ENCODE measurements at regions not wholly inside any gene's neighbourhood (a gene's known extent, or its start where the extent isn't known, plus 50 kb on each side); places are given as distances from the start of the nearest gene placed in this dataset.

DNA sequence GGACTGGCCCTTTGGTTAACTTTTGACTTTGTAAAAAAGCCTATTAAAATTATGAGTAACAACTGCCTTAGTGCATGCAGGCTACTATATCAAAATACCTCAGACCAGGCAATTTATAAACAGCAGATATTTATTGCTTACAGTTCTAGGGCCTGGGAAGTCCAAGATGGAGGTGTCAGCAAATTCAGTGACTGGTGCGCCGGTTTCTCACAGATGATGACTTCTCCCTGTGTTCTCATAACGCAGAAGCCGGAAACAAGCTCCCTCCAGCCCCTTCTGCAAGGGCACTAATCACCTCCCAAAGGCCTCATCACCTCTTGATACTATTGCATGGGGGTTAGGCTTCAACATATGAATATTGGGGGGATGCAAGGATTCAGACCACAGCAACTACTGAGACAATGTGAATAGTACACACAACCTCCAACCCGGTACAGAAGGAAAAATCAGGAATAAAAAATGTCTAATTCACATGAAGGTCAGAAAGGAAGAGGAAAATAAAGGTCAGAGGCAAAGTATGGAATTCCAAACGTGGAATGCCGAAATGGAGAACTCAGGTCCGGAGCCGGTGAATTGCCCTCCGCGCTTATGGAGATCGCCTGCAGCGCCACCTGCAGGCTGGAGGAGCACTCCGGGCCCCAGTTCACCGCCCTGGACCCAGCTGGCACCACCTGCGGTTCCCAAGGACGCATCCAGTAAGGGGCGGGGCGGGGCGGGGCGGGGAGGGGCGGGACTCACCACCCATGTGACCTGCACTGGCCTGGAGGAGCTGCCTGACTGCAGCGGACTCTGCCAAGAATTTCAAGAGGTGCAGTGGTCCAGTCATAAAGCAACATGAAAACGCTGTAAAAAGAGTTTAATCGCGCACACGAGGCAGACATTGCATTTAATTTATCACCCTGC is 203.4 kb downstream of the KIF26A start:
- DNase-seq (ENCODE audit: low read depth) = no peak

DNA sequence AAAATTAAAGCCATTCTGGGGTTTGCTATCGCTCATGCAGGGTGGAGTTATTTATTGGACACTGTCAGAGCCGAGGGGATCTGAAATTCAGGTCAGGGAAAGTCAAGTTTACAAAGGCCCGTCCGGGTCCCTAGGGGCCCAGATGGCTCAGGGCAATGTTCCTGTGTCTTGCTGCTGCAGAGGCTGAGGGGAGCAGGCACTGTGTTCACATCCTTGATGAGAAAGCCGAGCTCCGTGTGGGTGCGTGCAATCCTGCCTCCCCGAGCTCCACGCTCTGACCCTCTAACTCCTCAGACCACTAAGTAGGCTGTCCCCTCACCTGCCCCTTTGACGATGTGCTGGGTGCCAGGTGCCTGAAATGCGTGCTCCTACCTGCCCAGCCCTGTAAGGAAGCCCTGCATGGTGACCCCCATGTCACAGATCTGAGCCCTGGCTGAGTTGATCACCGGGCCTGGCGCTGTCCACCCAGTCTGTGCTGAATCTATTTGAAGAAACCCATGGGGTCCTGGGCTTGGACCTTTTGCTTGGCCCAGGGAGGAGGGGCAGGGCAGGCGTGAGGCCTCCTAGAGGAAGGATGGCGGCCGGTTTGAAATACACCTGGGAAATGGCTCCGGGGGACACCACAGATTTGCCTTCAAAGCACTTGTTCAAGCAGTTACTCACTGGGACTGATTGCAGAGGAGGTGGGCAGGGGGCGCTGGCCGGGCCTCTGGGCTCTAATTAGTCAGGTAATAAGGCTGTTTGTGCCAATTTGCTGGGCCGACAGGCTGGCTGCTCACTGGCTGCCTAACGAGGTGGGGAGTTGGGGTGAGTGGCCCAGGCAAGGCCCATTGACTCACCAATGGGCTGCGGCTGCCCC is 204.3 kb downstream of the KIF26A start:
- no peak for DNase-seq (ENCODE audit: low read depth)

DNA sequence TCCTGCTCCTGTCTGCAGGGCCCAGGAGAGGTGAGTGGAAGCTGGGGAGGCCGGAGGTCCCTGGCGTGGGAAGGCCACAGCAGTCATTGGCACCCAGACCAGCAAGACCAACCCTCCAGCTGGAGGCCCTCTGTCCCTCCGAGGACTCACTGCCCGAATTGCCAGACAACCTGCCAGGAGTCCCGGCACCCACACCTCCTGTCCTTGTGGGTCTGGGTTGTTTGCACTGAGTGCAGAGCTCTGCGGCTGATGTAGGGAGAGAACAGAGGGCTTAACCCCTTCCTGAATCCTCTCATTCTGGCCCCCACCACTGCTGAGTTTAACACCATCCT is 204.9 kb downstream of the KIF26A start:
- DNase-seq (ENCODE audit: low read depth) = no peak

DNA sequence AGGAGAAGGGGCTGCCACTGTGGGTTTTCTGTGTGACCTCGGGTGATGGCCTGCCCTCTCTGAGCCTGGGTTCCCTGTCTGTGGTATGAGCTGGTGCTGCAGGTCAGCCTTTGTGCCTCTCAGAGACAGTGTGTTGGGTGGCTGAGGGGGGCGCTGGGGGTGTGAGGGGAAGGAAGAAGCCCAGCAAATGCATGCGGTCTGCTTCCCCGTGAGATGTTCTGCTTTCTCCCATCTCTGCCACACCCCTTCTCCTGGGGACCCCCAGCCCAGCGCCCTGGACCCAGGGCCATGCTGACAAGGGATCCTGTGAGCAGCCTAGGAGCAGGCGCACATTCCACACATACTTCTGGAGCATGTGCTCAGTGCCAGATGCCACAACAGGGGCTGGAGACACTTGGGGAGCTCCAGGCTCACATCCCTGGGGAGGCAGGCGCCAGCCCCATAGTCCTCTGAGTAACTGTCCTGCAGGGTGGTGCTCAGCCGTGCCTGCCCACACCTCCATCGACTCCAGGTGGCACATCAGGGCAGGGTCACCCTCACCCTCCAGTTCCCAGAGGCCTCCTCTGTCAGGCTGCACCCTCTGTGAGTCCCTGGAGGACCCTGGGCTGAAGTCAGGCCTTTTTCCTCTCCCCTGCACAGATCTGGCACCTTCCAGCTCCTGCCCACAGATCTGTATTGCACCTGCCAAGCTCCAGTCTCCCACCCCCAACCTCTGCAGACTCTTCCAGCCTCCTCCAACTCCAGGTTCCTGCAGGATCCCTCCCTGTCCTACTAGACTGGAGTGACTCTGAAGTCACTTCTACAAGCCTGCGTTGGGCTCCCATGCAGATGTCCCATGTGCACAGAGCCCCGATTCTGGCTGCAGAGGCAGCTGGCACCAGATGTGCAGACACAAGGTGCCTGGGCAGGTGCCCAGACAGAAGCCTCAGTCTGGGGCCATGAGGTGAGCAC is 205.6 kb downstream of the KIF26A start:
- DNase-seq (ENCODE audit: low read depth) = no peak

DNA sequence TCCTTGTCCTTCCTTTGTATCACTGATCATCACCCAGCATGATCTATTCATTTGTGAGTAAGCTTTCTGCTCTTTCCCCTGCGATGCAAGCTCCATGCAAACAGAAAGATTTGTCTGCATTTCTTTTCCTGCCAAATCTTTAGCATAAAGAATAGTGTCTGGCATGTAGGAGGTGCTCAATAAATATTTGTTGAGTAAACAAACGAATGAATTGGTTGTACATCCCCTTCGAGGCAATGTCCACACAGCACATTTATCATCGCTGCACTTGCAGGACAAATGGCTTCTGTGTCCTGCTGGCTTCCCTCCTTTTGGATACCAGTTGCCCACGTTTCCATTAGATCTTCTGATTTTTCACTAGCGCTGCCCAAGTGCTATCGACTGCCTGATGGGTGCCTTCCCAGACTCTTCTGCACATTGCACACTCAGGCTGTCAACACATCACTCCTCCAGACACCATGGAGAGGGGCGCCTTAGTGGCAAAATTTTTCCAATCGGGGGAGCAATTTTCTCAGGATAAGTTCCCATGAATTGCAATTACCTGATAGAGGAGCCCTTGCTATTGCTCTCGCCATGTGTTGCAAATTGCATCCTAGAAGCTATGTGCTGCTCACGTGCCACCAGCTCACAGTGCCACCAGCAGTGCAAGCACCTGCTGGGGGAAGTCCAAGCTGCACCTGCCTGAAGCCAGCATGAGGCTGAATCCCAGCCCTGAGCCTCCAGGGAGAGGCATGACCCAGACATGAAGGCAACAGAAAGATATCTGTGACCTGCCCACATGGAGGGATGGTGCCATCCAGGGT is 206.6 kb downstream of the KIF26A start:
- DNase-seq (ENCODE audit: low read depth) = no peak

DNA sequence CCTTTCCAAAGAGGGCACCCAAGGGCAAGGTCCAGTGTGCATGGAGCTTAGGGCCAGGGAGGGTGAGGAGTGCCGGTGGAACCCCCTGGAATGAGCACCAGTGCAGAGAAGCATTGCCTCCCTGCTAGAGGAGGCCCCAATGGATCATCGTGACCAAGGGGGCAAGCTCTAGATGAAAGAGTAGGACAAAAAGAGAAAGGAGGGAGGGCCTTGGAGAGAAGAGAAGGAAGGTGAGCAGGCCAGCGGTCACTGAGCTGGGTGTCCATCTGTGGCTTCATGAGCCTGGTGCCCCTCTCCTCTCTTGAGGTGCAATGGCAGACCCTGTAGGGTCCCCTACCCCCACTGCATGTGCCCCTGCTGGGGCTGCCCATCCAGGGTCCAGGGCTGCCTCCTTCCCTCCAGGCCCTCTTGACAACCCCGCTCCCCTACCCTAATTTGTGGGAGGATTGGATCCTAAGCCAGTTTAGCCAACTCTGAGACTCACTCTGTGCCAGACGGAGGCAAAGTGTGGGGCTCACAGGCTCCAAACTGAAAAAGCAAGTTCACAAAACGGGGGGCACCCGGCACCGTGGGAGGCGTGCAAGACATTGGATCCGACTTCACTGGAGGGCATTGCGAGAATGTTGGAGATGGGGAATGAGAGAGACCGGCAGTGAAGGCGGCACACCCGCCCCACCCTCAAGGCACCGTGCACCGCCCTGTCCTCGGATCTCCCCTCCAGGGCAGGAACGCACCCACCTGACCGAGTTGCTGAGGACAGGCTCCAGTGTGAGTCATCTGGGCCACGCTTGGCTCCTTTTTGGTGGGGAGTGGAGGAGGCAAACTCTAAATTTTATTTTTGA is 207.5 kb downstream of the KIF26A start:
- DNase-seq (ENCODE audit: low read depth) = no peak

DNA sequence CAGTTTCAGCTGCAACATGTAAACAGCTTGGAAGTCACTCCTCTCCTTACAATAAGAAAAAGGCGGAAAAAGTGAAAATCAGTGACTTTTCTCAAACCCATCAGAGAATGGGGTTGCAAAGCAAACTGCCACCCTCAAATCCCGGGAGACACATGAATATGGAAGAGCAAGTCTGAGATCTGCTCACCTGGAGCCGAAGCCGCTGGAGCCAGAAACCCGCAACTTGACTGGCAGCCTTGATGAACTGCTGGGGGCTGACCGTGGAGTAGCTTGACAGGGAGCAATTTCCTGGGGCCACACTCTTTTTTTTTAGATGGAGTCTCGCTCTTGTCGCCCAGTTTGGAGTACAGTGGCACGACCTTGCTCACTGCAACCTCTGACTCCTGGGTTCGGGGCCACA is 208.2 kb downstream of the KIF26A start:
- DNase-seq (ENCODE audit: low read depth) = no peak

DNA sequence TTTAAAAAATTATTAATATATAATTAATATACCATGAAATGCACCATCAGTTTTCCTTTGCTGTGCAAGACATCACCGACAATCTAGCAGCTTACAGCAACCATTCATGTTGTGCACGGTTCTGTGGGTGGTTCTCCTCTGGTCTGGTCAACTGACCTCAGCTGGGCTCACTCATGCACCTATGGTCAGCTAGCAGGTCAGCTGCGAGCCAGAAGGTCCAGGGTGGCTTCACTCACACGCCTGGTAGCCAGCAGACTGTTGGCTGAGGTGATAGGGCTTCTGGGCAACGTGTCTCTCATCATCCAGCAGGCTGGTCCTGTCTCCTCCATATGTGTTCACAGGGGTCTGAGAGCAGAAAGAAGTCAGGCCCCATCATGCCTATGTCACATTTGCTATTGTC is 210.4 kb downstream of the KIF26A start:
- DNase-seq (ENCODE audit: low read depth) = no peak

DNA sequence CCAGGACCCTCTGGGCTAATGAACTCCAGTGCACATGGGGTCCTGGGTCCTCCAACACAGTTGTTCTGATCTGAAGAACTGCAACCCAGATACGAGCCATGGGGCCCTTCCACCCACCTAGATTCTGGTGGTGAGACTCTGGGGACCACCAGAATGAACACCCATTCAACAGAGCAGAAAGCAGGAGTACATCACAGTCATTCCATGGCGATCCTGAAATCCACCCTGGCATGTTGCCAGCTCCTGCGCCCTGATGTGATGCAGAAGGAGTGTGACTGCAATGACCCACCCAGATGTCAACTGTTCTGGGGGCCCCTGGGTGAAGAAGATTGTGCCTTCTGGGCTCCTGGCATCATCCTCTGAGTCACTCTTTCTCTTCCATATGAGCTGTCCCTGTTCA is 211.6 kb downstream of the KIF26A start:
- DNase-seq (ENCODE audit: low read depth) = no peak

DNA sequence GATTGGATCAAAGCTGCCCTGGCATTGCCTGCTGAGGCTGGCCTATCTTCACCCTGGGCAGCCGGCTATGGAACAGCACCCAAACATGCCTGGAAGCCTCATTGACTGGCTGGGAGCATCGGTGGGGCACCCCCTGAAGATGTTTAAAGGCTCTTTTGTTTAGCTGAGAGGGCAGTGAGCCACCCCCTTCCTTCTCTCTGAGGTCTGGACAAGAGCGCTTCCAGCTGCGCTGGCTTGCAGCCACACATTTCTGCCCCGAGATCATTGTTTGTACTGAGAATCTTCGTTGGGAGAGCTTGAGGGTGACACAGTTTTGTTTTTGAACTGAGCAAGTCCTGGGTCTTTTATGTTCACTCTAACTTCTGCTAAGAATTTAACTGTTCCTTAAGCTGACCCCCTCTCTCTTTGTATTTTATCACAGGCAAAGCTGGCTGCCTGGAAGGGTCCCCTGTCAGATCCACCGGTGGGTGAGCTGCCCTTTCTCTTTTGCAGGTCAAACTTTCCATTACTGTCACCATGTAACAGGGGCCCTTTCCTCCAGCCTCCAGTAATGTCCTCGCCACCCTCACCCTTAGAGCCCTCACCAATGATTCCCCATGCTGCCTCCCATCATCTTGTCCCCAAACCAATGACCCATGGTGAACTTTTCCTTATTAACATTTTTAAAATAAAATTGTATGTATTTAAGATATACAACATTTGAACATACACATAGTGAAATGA is 212.2 kb downstream of the KIF26A start:
- DNase-seq (ENCODE audit: low read depth) = no peak

DNA sequence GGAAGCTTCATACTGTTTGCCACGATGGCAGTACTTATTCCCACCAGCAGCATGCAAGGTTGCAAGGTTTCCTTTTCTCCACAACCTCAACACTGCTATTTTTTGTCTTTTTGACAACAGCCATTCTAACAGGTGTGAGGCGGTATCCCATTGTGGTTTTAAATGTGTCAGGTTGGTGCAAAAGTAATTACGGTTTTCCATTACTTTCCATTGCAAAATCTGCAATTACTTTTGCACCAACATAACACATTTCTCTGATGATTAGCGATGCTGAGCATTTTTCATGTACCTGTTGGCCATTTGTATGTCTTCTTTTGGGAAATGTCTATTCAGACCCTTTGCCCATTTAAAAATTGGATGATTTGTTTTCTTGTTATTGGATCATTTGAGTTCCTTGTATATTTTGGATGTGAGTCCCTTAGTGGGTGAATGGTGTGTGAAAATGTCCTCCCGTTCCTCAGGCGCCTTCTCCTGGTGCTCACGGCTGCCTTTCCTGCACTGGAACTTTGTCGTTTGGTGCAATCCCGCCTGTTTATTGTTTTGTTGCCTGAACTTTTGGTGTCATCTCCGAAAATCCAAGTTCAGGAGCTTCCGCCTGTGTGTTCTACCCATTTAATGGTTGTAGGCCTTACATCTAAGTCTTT is 213.6 kb downstream of the KIF26A start:
- DNase-seq (ENCODE audit: low read depth) = no peak

DNA sequence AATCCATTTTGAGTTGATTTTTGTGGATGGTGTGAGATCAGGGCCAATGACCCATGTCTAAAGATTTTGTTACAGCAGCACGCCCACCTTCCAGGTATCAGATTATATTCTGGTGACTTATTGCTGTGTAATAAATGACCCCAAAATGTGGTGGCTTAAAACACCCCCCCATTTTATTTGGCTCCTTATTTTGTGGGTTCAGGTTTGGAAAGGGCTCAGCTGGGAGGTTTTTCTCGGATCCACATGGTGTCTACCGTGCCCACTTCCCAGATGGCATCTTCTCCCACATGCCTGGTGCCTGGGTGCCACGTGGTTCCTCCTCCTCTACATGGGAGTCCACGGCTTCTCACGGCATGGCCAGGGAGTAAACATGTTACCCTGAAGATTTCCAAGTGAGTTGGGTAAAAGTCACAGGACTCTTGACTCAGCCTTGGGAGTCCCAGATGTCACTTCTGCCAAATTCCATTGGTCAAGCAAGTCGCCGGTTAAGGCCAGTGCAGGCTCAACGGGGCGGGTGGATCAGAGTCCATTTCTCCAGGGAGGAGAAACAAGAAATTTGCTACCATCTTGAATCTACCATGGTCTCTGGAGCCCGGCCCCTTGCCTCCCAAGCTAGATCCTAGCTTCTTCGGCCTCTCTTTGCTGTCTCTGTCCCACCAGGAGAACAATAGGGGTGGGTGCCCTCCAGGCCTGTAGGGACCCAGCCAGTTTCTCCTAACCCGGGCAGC is 214.3 kb downstream of the KIF26A start:
- DNase-seq (ENCODE audit: low read depth) = no peak

DNA sequence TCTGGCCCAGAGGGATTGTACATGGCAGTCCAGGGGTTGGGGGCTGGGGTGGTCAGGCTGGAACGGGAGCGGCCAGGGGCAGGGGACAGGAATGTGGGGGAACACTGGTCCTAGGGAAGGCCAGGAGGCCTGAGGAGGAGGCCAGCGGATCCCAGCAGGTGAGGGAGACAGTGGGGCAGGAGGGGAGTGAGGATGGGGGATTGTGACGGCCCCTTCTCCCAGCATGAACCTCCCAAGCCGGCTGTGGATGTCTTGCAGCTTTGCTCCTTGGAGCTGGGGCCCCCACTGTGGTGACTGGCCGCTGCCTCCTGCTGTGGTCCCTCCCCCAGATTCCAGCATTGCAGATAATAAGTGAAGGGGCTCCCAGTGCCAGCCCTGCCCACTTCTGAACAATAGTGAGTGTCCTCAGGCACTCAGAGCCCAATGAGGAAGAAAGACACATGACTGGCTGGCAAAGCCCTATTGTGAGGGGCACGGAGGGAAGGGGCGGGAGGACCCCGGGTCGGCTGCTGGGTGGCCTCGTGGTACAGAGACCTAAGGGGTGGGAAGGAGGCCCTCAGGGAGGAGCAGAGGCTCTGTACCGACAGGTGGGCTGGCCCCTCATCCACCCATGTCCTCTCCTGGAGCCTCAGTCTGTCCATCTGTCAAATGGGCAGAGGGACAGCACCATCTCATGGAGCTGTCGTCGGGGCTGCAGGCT is 215.0 kb downstream of the KIF26A start:
- no peak for DNase-seq (ENCODE audit: low read depth)

DNA sequence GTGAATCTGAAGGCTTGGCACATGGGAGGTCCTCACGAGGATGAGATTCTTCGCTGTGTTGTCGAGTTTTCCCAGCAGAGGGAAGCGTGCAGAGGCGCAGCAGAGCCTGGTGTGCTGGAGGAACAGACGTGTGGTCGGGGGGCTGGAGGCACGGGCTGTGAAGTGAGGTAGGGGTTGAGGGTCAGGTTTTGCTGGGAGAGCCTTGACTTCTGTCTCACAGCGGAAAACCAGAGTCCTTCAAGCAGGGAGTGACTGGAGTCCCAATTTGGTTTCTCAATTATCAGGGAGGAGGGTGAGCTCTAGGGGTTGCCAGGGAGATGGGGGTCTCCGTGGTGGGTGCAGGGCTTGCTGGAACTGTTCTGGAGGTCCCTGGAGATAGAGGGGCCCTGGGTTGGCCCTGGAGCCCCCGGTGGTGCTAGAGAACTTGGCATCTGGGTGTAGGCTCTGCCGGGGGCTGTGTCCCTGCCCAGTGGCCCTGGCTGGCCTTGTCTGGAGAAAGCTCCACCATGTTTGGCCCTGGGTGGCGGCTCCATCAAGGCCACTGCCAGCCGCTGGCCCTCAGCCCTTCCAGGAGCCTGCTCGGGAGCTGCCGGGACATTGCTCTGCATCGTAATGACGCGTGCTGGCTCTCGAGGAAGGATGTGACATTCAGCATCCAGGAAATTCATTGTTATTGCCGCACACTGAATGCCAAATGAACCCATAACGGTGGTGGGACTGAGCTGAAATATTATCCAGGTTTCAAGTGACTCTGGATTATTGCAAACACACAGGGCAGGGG is 215.7 kb downstream of the KIF26A start:
- DNase-seq (ENCODE audit: low read depth) = no peak

DNA sequence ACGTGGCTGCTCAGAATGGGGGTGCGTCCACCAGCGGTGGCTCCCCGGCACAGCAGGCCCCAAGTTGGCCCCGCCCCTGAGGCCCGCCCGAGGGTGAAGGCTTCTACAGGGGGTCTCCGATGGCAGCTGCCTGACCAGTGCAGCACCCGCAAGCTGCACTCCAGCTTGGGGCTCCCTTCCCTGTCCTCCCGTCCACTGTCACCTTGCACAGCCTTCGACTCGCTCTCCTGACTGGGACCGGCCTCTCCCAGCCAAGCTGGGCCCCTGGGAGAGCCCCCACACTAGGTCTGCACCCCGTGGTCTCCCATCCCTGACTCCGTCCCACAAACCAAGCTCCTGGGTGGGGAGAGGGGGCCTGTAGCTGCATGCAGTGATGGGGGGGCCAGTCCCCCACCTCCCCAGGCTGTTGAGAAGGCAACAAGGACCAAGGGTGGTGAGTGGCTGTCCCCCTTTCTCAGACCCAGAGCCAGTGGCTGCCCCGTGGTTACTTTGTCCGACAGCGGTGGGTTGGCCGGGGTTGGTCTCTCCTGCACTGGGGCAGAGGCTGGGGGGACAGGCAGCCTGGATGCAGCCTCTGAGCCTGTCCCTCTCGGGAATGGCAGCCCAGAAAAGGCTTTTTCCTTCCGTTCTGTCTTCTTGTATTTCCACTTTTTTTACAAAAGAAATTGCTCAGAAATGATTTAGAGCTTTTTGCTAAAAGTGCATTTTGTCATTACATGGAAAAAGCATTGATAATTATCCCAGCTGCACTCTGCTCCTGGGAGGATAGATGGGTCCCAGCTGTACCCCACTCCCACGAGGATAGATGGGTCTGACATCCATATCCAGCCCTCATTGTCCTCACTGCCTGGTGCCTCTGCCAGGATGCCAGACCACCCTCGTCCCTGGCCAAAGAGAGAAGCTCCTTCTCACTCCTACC is 217.0 kb downstream of the KIF26A start:
- DNase-seq (ENCODE audit: low read depth) = no peak
